GM19395 (cell line): ENCODE measurements at regions not wholly inside any gene's neighbourhood (a gene's known extent, or its start where the extent isn't known, plus 50 kb on each side); places are given as distances from the start of the nearest gene placed in this dataset.

Experiments used
- ATAC-seq: cut with Tn5 transposase; IDR thresholded peaks from one replicate; pipeline ENCODE4 v1.9.1; 2021; ENCODE audit warnings: mild to moderate bottlenecking, moderate library complexity; ENCODE audit not compliant: unreplicated experiment

DNA sequence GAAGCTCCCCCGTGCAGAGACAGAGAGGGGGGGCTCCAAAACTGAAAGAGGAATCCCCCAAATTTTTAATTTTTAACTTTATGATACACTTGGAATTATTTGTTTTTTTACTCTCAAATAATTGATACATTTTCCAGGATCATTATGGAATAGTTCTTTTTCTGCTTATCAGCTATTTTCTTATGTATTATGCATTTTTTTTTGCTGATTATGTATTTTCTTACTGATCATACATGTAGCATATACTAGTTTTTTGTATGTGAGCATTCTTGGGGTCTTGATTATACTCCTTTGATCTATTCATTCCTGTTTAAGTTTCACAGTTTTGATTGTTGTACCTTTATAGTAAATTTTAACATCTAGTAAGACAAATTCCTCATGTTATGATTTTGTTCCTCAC is 55.5 kb upstream of the LDHB start:
- ATAC-seq = no peak

- ATAC-seq = peak; percentile 63
Observed at GRCh38 chr12:21710958-21711775, 53.5 kb upstream of the LDHB start.
